ENCODE measurements at regions not wholly inside any gene's neighbourhood (a gene's known extent, or its start where the extent isn't known, plus 50 kb on each side); places are given as distances from the start of the nearest gene placed in this dataset.

GRCh38 chr6:113358063-113358583 lies 499.0 kb upstream of the MARCKS start:
- no peak for TF ChIP-seq CTCF (IDR thresholded peaks at IDR 0.05; ENCODE audit: insufficient read depth, low read length)
- TF ChIP-seq REST (IDR thresholded peaks at IDR 0.05; ENCODE audit: insufficient replicate concordance, low read depth), result no peak
- TF ChIP-seq POLR2AphosphoS5 (IDR thresholded peaks at IDR 0.05; ENCODE audit: low read depth), result no peak
